ENCODE measurements at regions not wholly inside any gene's neighbourhood (a gene's known extent, or its start where the extent isn't known, plus 50 kb on each side); places are given as distances from the start of the nearest gene placed in this dataset.

- Histone ChIP-seq H3K4me1 (ENCODE audit: control insufficient read depth in 2 of 2, insufficient read depth in 1 of 2, low read depth in 1 of 2, low read length in 2 of 2) (no peaks in the 10 kb centered on the region), H3K4me2 (ENCODE audit: insufficient read depth, low read length, poor library complexity, severe bottlenecking) (no peak overlapping the region), H4K91ac (ENCODE audit: low read depth, low read length, poor library complexity) (no peak overlapping the region), H3K4ac (ENCODE audit: low read length) (no peak overlapping the region), H2AK5ac (ENCODE audit: low read depth, low read length) (no peak overlapping the region), H2BK15ac (ENCODE audit: low read length) (no peak overlapping the region), H3K18ac (ENCODE audit: low read length) (no peak overlapping the region), H2BK12ac (ENCODE audit: low read length) (no peak overlapping the region), H3K27ac (replicated peaks; ENCODE audit: low read length) (no peak overlapping the region), H3K9ac (ENCODE audit: low read depth, low read length, poor library complexity) (no peak overlapping the region), H3K4me3 (ENCODE audit: low read length in 2 of 2) (no peak overlapping the region), H2BK120ac (ENCODE audit: low read depth, low read length) (no peak overlapping the region), H3K23ac (ENCODE audit: low read depth, low read length, poor library complexity) (no peak overlapping the region), H3K36me3 (replicated peaks in 1 of 2; ENCODE audit: control insufficient read depth in 2 of 2, insufficient read depth in 2 of 2, low read length in 2 of 2) (peaks cover 0 to 2% of the 10 kb centered on the region in 2 donors), H4K8ac (ENCODE audit: low read depth, low read length) (no peak overlapping the region), H3K79me1 (ENCODE audit: low read depth, low read length) (peaks cover 14% of the 10 kb centered on the region), H3K27me3 (ENCODE audit: control insufficient read depth in 3 of 3, insufficient read depth in 3 of 3, low read depth in 1 of 3, low read length in 3 of 3) (no peaks in the 10 kb centered on the region), H2BK5ac (ENCODE audit: low read length) (peak overlapping the region; percentile 71), H3K9me3 (replicated peaks in 1 of 2; ENCODE audit: control insufficient read depth in 2 of 2, insufficient read depth in 1 of 2, low read depth in 1 of 2, low read length in 2 of 2) (no peaks in the 10 kb centered on the region), H2AFZ (ENCODE audit: low read length) (no peak overlapping the region), H3K14ac (ENCODE audit: low read length) (no peak overlapping the region)
- no peak for DNase-seq (ENCODE audit: low spot score)
- no CpG with 5 or more reads among the region's 8 CpGs for WGBS, 2 donors (ENCODE audit: extremely low coverage in 2 of 2, insufficient read length in 2 of 2, insufficient replicate concordance in 1 of 2)
Measured at GRCh38 chr22:48741540-48741939, 1086.1 kb downstream of the BRD1 start.

DNA sequence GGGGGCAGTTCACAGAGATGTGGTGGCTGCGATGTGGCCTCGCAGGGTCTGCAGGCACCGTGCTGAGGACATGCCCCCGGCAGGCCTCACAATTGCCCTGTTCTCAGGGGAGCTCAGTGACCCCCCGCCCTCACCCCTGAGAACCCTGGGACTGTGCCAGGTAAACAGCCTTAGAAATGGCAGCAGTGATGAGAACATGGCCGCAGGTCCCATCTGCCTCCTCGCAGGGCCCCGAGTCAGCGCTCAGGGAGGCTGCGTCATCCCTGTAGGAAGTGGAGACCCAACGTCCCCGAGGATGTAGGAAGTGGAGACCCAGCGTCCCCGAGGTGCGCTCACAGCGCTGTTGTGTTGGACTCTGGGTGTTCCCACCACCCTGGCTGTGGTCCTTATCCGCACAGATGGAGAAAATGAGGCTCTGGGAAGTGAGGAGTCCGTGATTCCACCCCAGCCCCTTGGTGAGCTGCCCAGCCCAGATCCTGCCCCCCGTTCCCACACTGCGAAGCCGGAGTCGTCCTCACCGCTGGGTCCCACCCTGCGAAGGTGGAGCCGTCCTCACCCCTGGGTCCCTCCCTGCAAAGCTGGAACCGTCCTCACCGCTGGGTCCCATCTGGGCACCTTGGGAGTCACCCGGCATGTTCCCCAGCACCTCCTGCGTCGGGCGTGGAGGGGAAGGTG lies 1086.8 kb downstream of the BRD1 start:
- Histone ChIP-seq H3K27ac (replicated peaks; ENCODE audit: low read length) (no peak overlapping the region), H4K91ac (ENCODE audit: low read depth, low read length, poor library complexity) (no peak overlapping the region), H3K23ac (ENCODE audit: low read depth, low read length, poor library complexity) (peak overlapping the region; percentile 16), H2BK5ac (ENCODE audit: low read length) (peak overlapping the region; percentile 71), H3K18ac (ENCODE audit: low read length) (peak overlapping the region; percentile 55), H3K4me1 (ENCODE audit: control insufficient read depth in 2 of 2, insufficient read depth in 1 of 2, low read depth in 1 of 2, low read length in 2 of 2) (no peaks in the 10 kb centered on the region), H2AK5ac (ENCODE audit: low read depth, low read length) (no peak overlapping the region), H2BK15ac (ENCODE audit: low read length) (no peak overlapping the region), H2BK120ac (ENCODE audit: low read depth, low read length) (no peak overlapping the region), H3K9me3 (replicated peaks in 1 of 2; ENCODE audit: control insufficient read depth in 2 of 2, insufficient read depth in 1 of 2, low read depth in 1 of 2, low read length in 2 of 2) (no peaks in the 10 kb centered on the region), H2BK12ac (ENCODE audit: low read length) (no peak overlapping the region), H3K27me3 (ENCODE audit: control insufficient read depth in 3 of 3, insufficient read depth in 3 of 3, low read depth in 1 of 3, low read length in 3 of 3) (no peaks in the 10 kb centered on the region), H3K9ac (ENCODE audit: low read depth, low read length, poor library complexity) (no peak overlapping the region), H2AFZ (ENCODE audit: low read length) (no peak overlapping the region), H3K79me1 (ENCODE audit: low read depth, low read length) (peaks cover 14% of the 10 kb centered on the region), H3K4ac (ENCODE audit: low read length) (no peak overlapping the region), H3K36me3 (replicated peaks in 1 of 2; ENCODE audit: control insufficient read depth in 2 of 2, insufficient read depth in 2 of 2, low read length in 2 of 2) (peaks cover 0 to 2% of the 10 kb centered on the region in 2 donors), H4K8ac (ENCODE audit: low read depth, low read length) (no peak overlapping the region), H3K14ac (ENCODE audit: low read length) (no peak overlapping the region), H3K4me2 (ENCODE audit: insufficient read depth, low read length, poor library complexity, severe bottlenecking) (no peak overlapping the region), H3K4me3 (ENCODE audit: low read length in 2 of 2) (no peak overlapping the region)
- WGBS, 2 donors (ENCODE audit: extremely low coverage in 2 of 2, insufficient read length in 2 of 2, insufficient replicate concordance in 1 of 2), result no CpG with 5 or more reads among the region's 31 CpGs
- no peak for DNase-seq (ENCODE audit: low spot score)

GRCh38 chr22:48740086-48740730 lies 1087.5 kb downstream of the BRD1 start:
- Histone ChIP-seq H2BK5ac (ENCODE audit: low read length) (no peak overlapping the region), H4K8ac (ENCODE audit: low read depth, low read length) (no peak overlapping the region), H3K9ac (ENCODE audit: low read depth, low read length, poor library complexity) (no peak overlapping the region), H3K14ac (ENCODE audit: low read length) (no peak overlapping the region), H2BK12ac (ENCODE audit: low read length) (no peak overlapping the region), H3K79me1 (ENCODE audit: low read depth, low read length) (peaks cover 14% of the 10 kb centered on the region), H3K36me3 (replicated peaks in 1 of 2; ENCODE audit: control insufficient read depth in 2 of 2, insufficient read depth in 2 of 2, low read length in 2 of 2) (peaks cover 0 to 2% of the 10 kb centered on the region in 2 donors), H3K27me3 (ENCODE audit: control insufficient read depth in 3 of 3, insufficient read depth in 3 of 3, low read depth in 1 of 3, low read length in 3 of 3) (no peaks in the 10 kb centered on the region), H3K18ac (ENCODE audit: low read length) (no peak overlapping the region), H3K4me3 (ENCODE audit: low read length in 2 of 2) (no peak overlapping the region), H2AK5ac (ENCODE audit: low read depth, low read length) (no peak overlapping the region), H4K91ac (ENCODE audit: low read depth, low read length, poor library complexity) (no peak overlapping the region), H3K4me1 (ENCODE audit: control insufficient read depth in 2 of 2, insufficient read depth in 1 of 2, low read depth in 1 of 2, low read length in 2 of 2) (no peaks in the 10 kb centered on the region), H3K9me3 (replicated peaks in 1 of 2; ENCODE audit: control insufficient read depth in 2 of 2, insufficient read depth in 1 of 2, low read depth in 1 of 2, low read length in 2 of 2) (no peaks in the 10 kb centered on the region), H3K4ac (ENCODE audit: low read length) (peak overlapping the region; percentile 26), H3K4me2 (ENCODE audit: insufficient read depth, low read length, poor library complexity, severe bottlenecking) (no peak overlapping the region), H3K27ac (replicated peaks; ENCODE audit: low read length) (no peak overlapping the region), H2BK15ac (ENCODE audit: low read length) (no peak overlapping the region), H2BK120ac (ENCODE audit: low read depth, low read length) (no peak overlapping the region), H3K23ac (ENCODE audit: low read depth, low read length, poor library complexity) (peak overlapping the region; percentile 16), H2AFZ (ENCODE audit: low read length) (no peak overlapping the region)
- DNase-seq (ENCODE audit: low spot score), result no peak
- whole genome bisulfite sequencing, 2 donors (ENCODE audit: extremely low coverage in 2 of 2, insufficient read length in 2 of 2, insufficient replicate concordance in 1 of 2), result no CpG with 5 or more reads among the region's 21 CpGs

GRCh38 chr22:48739348-48740085 lies 1088.2 kb downstream of the BRD1 start:
- H3K36me3 ChIP-seq (replicated peaks in 1 of 2; ENCODE audit: control insufficient read depth in 2 of 2, insufficient read depth in 2 of 2, low read length in 2 of 2), result peaks cover 0 to 2% of the 10 kb centered on the region in 2 donors
- H3K9me3 ChIP-seq (replicated peaks in 1 of 2; ENCODE audit: control insufficient read depth in 2 of 2, insufficient read depth in 1 of 2, low read depth in 1 of 2, low read length in 2 of 2), result no peaks in the 10 kb centered on the region
- no peak overlapping the region for H3K9ac ChIP-seq (ENCODE audit: low read depth, low read length, poor library complexity)
- no peak for DNase-seq (ENCODE audit: low spot score)
- H2AFZ ChIP-seq (ENCODE audit: low read length), result no peak overlapping the region
- peak overlapping the region; percentile 26 for H3K4ac ChIP-seq (ENCODE audit: low read length)
- no peak overlapping the region for H2AK5ac ChIP-seq (ENCODE audit: low read depth, low read length)
- H3K18ac ChIP-seq (ENCODE audit: low read length), result peak overlapping the region; percentile 25
- no peak overlapping the region for H3K14ac ChIP-seq (ENCODE audit: low read length)
- H3K4me1 ChIP-seq (ENCODE audit: control insufficient read depth in 2 of 2, insufficient read depth in 1 of 2, low read depth in 1 of 2, low read length in 2 of 2), result no peaks in the 10 kb centered on the region
- no CpG with 5 or more reads among the region's 23 CpGs for WGBS, 2 donors (ENCODE audit: extremely low coverage in 2 of 2, insufficient read length in 2 of 2, insufficient replicate concordance in 1 of 2)
- H3K27ac ChIP-seq (replicated peaks; ENCODE audit: low read length), result no peak overlapping the region
- H2BK12ac ChIP-seq (ENCODE audit: low read length), result no peak overlapping the region
- no peak overlapping the region for H4K91ac ChIP-seq (ENCODE audit: low read depth, low read length, poor library complexity)
- H4K8ac ChIP-seq (ENCODE audit: low read depth, low read length), result no peak overlapping the region
- H2BK5ac ChIP-seq (ENCODE audit: low read length), result no peak overlapping the region
- H2BK15ac ChIP-seq (ENCODE audit: low read length), result no peak overlapping the region
- H3K4me2 ChIP-seq (ENCODE audit: insufficient read depth, low read length, poor library complexity, severe bottlenecking), result no peak overlapping the region
- no peaks in the 10 kb centered on the region for H3K27me3 ChIP-seq (ENCODE audit: control insufficient read depth in 3 of 3, insufficient read depth in 3 of 3, low read depth in 1 of 3, low read length in 3 of 3)
- peaks cover 14% of the 10 kb centered on the region for H3K79me1 ChIP-seq (ENCODE audit: low read depth, low read length)
- H3K4me3 ChIP-seq (ENCODE audit: low read length in 2 of 2), result no peak overlapping the region
- no peak overlapping the region for H2BK120ac ChIP-seq (ENCODE audit: low read depth, low read length)
- no peak overlapping the region for H3K23ac ChIP-seq (ENCODE audit: low read depth, low read length, poor library complexity)
